PC-3 (cell line): ENCODE measurements at regions not wholly inside any gene's neighbourhood (a gene's known extent, or its start where the extent isn't known, plus 50 kb on each side); places are given as distances from the start of the nearest gene placed in this dataset.

Source experiments
- CTCF ChIP-seq: fragments of 300-600 bp; sonication (generic); conservative IDR thresholded peaks from 2 replicates; pipeline ENCODE4 v1.5.1; 2017; ENCODE audit warnings: antibody characterized with exemption, low read depth, mild to moderate bottlenecking, low read length
- EZH2 ChIP-seq: fragments of 300-600 bp; sonication (generic); IDR thresholded peaks from one replicate; pipeline ENCODE4 v1.6.1; 2017; ENCODE audit warnings: antibody characterized with exemption, mild to moderate bottlenecking, low read length; ENCODE audit not compliant: unreplicated experiment
- EZH2phosphoT487 ChIP-seq: fragments of 300-600 bp; sonication (generic); IDR thresholded peaks from 2 replicates; pipeline ENCODE4 v1.6.1; 2018; ENCODE audit warnings: mild to moderate bottlenecking, antibody characterized with exemption, low read length, borderline replicate concordance

- TF ChIP-seq CTCF (no peak), EZH2 (no peak), EZH2phosphoT487 (no peak)
These were observed 244.4 kb downstream of the LRRIQ3 start for GRCh38 chr1:73953586-73953985.
